ENCODE measurements at regions not wholly inside any gene's neighbourhood (a gene's known extent, or its start where the extent isn't known, plus 50 kb on each side); places are given as distances from the start of the nearest gene placed in this dataset.
A peak's percentile ranks its signal among the peaks of the same experiment; 100 is the strongest.
"Not testable (repeated sequence)": the region's sequence is repeated elsewhere in the genome, so short reads cannot be mapped to it uniquely, and the experiment has no call there.

GRCh38 chr15:62648954-62649353 lies 393.6 kb upstream of the TPM1 start:
- intact Hi-C loops (cut with DNase I), result loop anchor here (10.0 kb wide), 1 partner anchor 254 kb away; the partner anchor contains the start of gene TLN2
- DNase-seq, result no peak

GRCh38 chr15:62649793-62650420 lies 392.6 kb upstream of the TPM1 start:
- DNase-seq, result peak in 5 of 10 donors; percentile 10 to 85 (median 39)
- intact Hi-C loops (cut with DNase I), result loop anchor here (10.0 kb wide), 1 partner anchor 255 kb away; the partner anchor contains the start of gene TLN2

GRCh38 chr15:62653122-62653521 lies 389.4 kb upstream of the TPM1 start:
- intact Hi-C loops (cut with DNase I), result no loop called here
- no peak for DNase-seq

GRCh38 chr15:62656071-62656470 lies 386.5 kb upstream of the TPM1 start:
- intact Hi-C loops (cut with DNase I), result no loop called here

GRCh38 chr15:62657501-62657900 lies 385.0 kb upstream of the TPM1 start:
- DNase-seq; intact Hi-C loops (cut with DNase I): not testable (repeated sequence)

More at GRCh38 chr15:62656071-62656470, 386.5 kb upstream of the TPM1 start:
- no peak for DNase-seq

- peak in 1 of 10 donors; percentile 21 for DNase-seq
- intact Hi-C loops (cut with DNase I), result no loop called here
Measured at GRCh38 chr15:62658498-62658897, 384.0 kb upstream of the TPM1 start.

GRCh38 chr15:62663547-62663946 lies 379.0 kb upstream of the TPM1 start:
- DNase-seq, result no peak
- intact Hi-C loops (cut with DNase I), result no loop called here

- DNase-seq, result no peak
- intact Hi-C loops (cut with DNase I), result no loop called here
Measured at GRCh38 chr15:62665449-62665848, 377.1 kb upstream of the TPM1 start.

- intact Hi-C loops (cut with DNase I), result no loop called here
- DNase-seq, result no peak
Measured at GRCh38 chr15:62666046-62666445, 376.5 kb upstream of the TPM1 start.

- DNase-seq, result no peak
- intact Hi-C loops (cut with DNase I), result no loop called here
Measured at GRCh38 chr15:62672268-62672667, 370.3 kb upstream of the TPM1 start.

- intact Hi-C loops (cut with DNase I), result no loop called here
- DNase-seq, result no peak
Measured at GRCh38 chr15:62676891-62677290, 365.7 kb upstream of the TPM1 start.

GRCh38 chr15:62681939-62682896 lies 360.3 kb upstream of the TPM1 start:
- no peak for DNase-seq
- intact Hi-C loops (cut with DNase I), result no loop called here

- DNase-seq; intact Hi-C loops (cut with DNase I): not testable (repeated sequence)
Measured at GRCh38 chr15:62683192-62683591, 359.4 kb upstream of the TPM1 start.

GRCh38 chr15:62684123-62684808 lies 358.3 kb upstream of the TPM1 start:
- DNase-seq, result peak in 1 of 10 donors; percentile 6
- intact Hi-C loops (cut with DNase I), result no loop called here

GRCh38 chr15:62691008-62691407 lies 351.5 kb upstream of the TPM1 start:
- intact Hi-C loops (cut with DNase I), result no loop called here
- DNase-seq, result no peak

GRCh38 chr15:62697636-62698035 lies 344.9 kb upstream of the TPM1 start:
- intact Hi-C loops (cut with DNase I), result no loop called here
- peak in 1 of 10 donors; percentile 69 for DNase-seq

- intact Hi-C loops (cut with DNase I), result no loop called here
- DNase-seq, result no peak
Measured at GRCh38 chr15:62698646-62699045, 343.9 kb upstream of the TPM1 start.

GRCh38 chr15:62706317-62706716 lies 336.2 kb upstream of the TPM1 start:
- intact Hi-C loops (cut with DNase I), result no loop called here
- no peak for DNase-seq

- intact Hi-C loops (cut with DNase I), result no loop called here
- DNase-seq, result peak in 1 of 10 donors; percentile 82
Measured at GRCh38 chr15:62708470-62708869, 334.1 kb upstream of the TPM1 start.

- no peak for DNase-seq
- intact Hi-C loops (cut with DNase I), result no loop called here
Measured at GRCh38 chr15:62709261-62709660, 333.3 kb upstream of the TPM1 start.

All from posterior cingulate gyrus (tissue), 11 donors.